EL (cell line): ENCODE measurements at regions not wholly inside any gene's neighbourhood (a gene's known extent, or its start where the extent isn't known, plus 50 kb on each side); places are given as distances from the start of the nearest gene placed in this dataset.

Experiments used
- DNase-seq: peaks from one replicate; pipeline ENCODE4 v3.0.0-alpha.2; 2016

- DNase-seq, result no peak
Observed at GRCh38 chr1:213820362-213821149, 167.2 kb upstream of the PROX1 start.

- DNase-seq, result no peak
Observed at GRCh38 chr1:213821175-213821942, 166.4 kb upstream of the PROX1 start.

- no peak for DNase-seq
Observed at GRCh38 chr1:213821943-213822334, 165.8 kb upstream of the PROX1 start.

- no peak for DNase-seq
Observed at GRCh38 chr1:213826891-213827290, 160.9 kb upstream of the PROX1 start.

- DNase-seq, result no peak
Observed at GRCh38 chr1:213828867-213829266, 158.9 kb upstream of the PROX1 start.

- no peak for DNase-seq
Observed at GRCh38 chr1:213829780-213830179, 158.0 kb upstream of the PROX1 start.

GRCh38 chr1:213830371-213830770 is 157.4 kb upstream of the PROX1 start:
- DNase-seq, result no peak

- no peak for DNase-seq
Observed at GRCh38 chr1:213840575-213840974, 147.2 kb upstream of the PROX1 start.

- DNase-seq, result no peak
Observed at GRCh38 chr1:213844632-213845031, 143.1 kb upstream of the PROX1 start.

GRCh38 chr1:213852107-213852506 is 135.7 kb upstream of the PROX1 start:
- DNase-seq, result no peak

GRCh38 chr1:213858581-213858980 is 129.2 kb upstream of the PROX1 start:
- DNase-seq, result no peak

GRCh38 chr1:213861841-213862240 is 125.9 kb upstream of the PROX1 start:
- no peak for DNase-seq

- DNase-seq, result no peak
Observed at GRCh38 chr1:213864091-213864490, 123.7 kb upstream of the PROX1 start.

GRCh38 chr1:213868482-213868881 is 119.3 kb upstream of the PROX1 start:
- DNase-seq, result no peak

- DNase-seq, result no peak
Observed at GRCh38 chr1:213871179-213871578, 116.6 kb upstream of the PROX1 start.

GRCh38 chr1:213874789-213875188 is 113.0 kb upstream of the PROX1 start:
- DNase-seq, result no peak

- no peak for DNase-seq
Observed at GRCh38 chr1:213876531-213876930, 111.2 kb upstream of the PROX1 start.

GRCh38 chr1:213883618-213884017 is 104.2 kb upstream of the PROX1 start:
- no peak for DNase-seq

- no peak for DNase-seq
Observed at GRCh38 chr1:213884402-213884801, 103.4 kb upstream of the PROX1 start.

GRCh38 chr1:213884942-213885341 is 102.8 kb upstream of the PROX1 start:
- DNase-seq, result no peak

GRCh38 chr1:213887842-213888241 is 99.9 kb upstream of the PROX1 start:
- DNase-seq, result no peak

- no peak for DNase-seq
Observed at GRCh38 chr1:213891989-213892902, 95.5 kb upstream of the PROX1 start.

GRCh38 chr1:213898684-213899083 is 89.1 kb upstream of the PROX1 start:
- no peak for DNase-seq
